Ishikawa (cell line): ENCODE measurements at regions not wholly inside any gene's neighbourhood (a gene's known extent, or its start where the extent isn't known, plus 50 kb on each side); places are given as distances from the start of the nearest gene placed in this dataset.

Experiments
- CEBPB ChIP-seq: IDR thresholded peaks from 2 replicates; pipeline ENCODE4 v1.6.1; 2012
- CREB1 ChIP-seq: IDR thresholded peaks from 2 replicates; pipeline ENCODE4 v1.6.1; 2012; ENCODE audit warnings: low read depth
- EGR1 ChIP-seq: IDR thresholded peaks from 2 replicates; pipeline ENCODE4 v1.6.1; 2012
- EP300 ChIP-seq: IDR thresholded peaks from 2 replicates; pipeline ENCODE4 v1.6.1; 2012; ENCODE audit warnings: borderline replicate concordance
- FOXM1 ChIP-seq: IDR thresholded peaks from 2 replicates; pipeline ENCODE4 v1.6.1; 2012; ENCODE audit warnings: low read depth, borderline replicate concordance
- MAX ChIP-seq: IDR thresholded peaks from 2 replicates; pipeline ENCODE4 v1.6.1; 2012
- NFIC ChIP-seq: IDR thresholded peaks from 2 replicates; pipeline ENCODE4 v1.6.1; 2012
- RAD21 ChIP-seq: IDR thresholded peaks from 2 replicates; pipeline ENCODE4 v1.6.1; 2012; ENCODE audit warnings: low read depth
- REST ChIP-seq: IDR thresholded peaks from 2 replicates; pipeline ENCODE4 v1.6.1; 2012; ENCODE audit warnings: low read depth, mild to moderate bottlenecking
- TAF1 ChIP-seq: IDR thresholded peaks from 2 replicates; pipeline ENCODE4 v1.6.1; 2012; ENCODE audit warnings: low read depth, mild to moderate bottlenecking
- TCF12 ChIP-seq: IDR thresholded peaks from 2 replicates; pipeline ENCODE4 v1.6.1; 2012; ENCODE audit warnings: low read depth
- TEAD4 ChIP-seq: IDR thresholded peaks from 2 replicates; pipeline ENCODE4 v1.6.1; 2012
- USF1 ChIP-seq: IDR thresholded peaks from 2 replicates; pipeline ENCODE4 v1.6.1; 2012
- YY1 ChIP-seq: IDR thresholded peaks from 2 replicates; pipeline ENCODE4 v1.6.1; 2012; ENCODE audit warnings: low read depth
- ZBTB7A ChIP-seq: IDR thresholded peaks from 2 replicates; pipeline ENCODE4 v1.6.1; 2012; ENCODE audit warnings: low read depth

GRCh38 chr16:50497592-50497991 is 50.6 kb upstream of the NKD1 start:
- TF ChIP-seq ZBTB7A (no peak), RAD21 (no peak), CREB1 (no peak), CEBPB (no peak), EGR1 (no peak), USF1 (no peak), FOXM1 (no peak), TCF12 (no peak), YY1 (no peak), MAX (no peak), NFIC (no peak), REST (no peak), TAF1 (no peak), EP300 (no peak), TEAD4 (no peak)

GRCh38 chr16:50496990-50497389 is 51.2 kb upstream of the NKD1 start:
- TF ChIP-seq FOXM1 (no peak), CEBPB (no peak), USF1 (no peak; the same call in 1 of the 2 replicates), YY1 (no peak), TAF1 (no peak), CREB1 (no peak), EP300 (no peak), MAX (no peak), ZBTB7A (no peak), RAD21 (no peak), TEAD4 (no peak), TCF12 (no peak), REST (no peak), NFIC (no peak)

- no peak for TF ChIP-seq TCF12
- TF ChIP-seq RAD21, result no peak
- TF ChIP-seq CEBPB, result no peak
- TF ChIP-seq MAX, result no peak
These were observed 52.5 kb upstream of the NKD1 start for GRCh38 chr16:50495673-50496072.

- TF ChIP-seq CREB1 (no peak), CEBPB (no peak), USF1 (no peak), EGR1 (no peak), TAF1 (no peak), NFIC (no peak), EP300 (no peak), TEAD4 (no peak), REST (no peak), ZBTB7A (no peak), MAX (no peak)
These were observed 53.4 kb upstream of the NKD1 start for GRCh38 chr16:50494501-50495491.
